GM10266 (cell line): ENCODE measurements at regions not wholly inside any gene's neighbourhood (a gene's known extent, or its start where the extent isn't known, plus 50 kb on each side); places are given as distances from the start of the nearest gene placed in this dataset.

Experiments
- DNase-seq: peaks from one replicate; pipeline ENCODE4 v3.0.0; 2012; ENCODE audit errors: extremely low spot score
- TF ChIP-seq, protein P1 (sequence below): IDR thresholded peaks from 2 replicates; pipeline ENCODE4 v1.5.1; 2012; ENCODE audit warnings: mild to moderate bottlenecking, low read depth; ENCODE audit not compliant: control insufficient read depth, insufficient read depth; ENCODE audit errors: missing control alignments

GRCh38 chr14:71464840-71465239, 467.4 kb upstream of the RGS6 start:
- TF ChIP-seq, protein P1, sequence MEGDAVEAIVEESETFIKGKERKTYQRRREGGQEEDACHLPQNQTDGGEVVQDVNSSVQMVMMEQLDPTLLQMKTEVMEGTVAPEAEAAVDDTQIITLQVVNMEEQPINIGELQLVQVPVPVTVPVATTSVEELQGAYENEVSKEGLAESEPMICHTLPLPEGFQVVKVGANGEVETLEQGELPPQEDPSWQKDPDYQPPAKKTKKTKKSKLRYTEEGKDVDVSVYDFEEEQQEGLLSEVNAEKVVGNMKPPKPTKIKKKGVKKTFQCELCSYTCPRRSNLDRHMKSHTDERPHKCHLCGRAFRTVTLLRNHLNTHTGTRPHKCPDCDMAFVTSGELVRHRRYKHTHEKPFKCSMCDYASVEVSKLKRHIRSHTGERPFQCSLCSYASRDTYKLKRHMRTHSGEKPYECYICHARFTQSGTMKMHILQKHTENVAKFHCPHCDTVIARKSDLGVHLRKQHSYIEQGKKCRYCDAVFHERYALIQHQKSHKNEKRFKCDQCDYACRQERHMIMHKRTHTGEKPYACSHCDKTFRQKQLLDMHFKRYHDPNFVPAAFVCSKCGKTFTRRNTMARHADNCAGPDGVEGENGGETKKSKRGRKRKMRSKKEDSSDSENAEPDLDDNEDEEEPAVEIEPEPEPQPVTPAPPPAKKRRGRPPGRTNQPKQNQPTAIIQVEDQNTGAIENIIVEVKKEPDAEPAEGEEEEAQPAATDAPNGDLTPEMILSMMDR: no peak
- no peak for DNase-seq

GRCh38 chr14:71465316-71465715, 466.9 kb upstream of the RGS6 start:
- TF ChIP-seq, protein P1: no peak
- DNase-seq: no peak

DNA sequence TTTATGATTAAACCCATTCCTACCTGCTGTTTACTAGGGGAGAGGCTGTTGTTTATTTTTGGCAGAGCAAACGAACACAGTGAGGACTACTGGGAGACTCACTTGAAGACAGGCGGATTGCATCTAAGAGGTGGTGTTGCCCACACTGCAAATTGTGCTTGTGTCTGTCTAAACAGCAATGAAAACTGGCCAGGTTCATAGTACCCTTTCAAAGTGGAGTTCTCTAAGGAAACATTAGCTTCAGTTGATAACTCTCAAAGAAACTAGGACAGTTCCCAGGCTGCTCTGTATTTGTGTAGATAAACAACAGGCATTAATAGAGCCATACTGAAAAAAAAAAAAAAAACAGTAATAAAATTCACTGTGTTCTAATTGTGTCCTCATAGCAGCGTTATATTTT, 466.0 kb upstream of the RGS6 start:
- TF ChIP-seq, protein P1: no peak
- DNase-seq: no peak

DNA sequence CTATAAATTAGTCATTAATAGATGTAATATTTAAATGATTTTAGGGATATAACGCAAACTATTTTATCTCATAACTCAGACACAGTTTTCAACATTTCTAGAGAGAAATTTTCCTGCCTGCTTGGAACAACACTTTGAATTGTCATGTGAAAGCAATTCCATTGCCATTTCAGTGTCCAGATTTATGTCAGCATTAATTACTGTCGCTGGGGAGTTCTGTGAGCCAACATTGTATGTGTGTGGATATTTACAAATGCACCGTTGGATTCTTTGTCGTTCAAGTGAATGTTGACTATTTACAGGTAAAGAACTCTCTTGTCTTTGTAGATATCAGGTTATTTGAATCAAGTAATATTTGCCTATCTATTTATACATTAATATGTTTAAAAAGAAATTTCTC, 465.3 kb upstream of the RGS6 start:
- no peak for DNase-seq

DNA sequence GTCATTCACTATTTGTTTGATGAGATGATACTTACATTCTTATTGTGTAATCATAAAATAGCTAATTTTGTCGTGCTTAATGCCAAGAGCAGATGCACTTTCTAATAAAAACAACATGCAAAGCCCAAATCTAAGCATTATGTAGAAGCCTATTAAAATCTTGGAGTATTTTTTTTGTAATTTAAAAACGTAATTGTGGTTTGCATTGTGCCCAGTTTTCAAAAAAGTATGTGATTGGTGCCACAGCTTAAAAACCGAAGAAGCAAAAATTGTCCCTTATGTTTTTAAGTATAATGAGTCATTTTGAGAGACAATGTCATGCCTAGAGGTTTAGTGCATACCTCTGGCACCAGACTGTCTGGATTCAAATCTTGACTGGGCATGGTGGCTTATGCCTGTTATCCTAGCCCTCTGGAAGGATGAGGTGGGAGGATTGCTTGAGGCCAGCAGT, 464.8 kb upstream of the RGS6 start:
- TF ChIP-seq, protein P1: no peak
- DNase-seq: no peak

More for the DNA sequence above, 465.3 kb upstream of the RGS6 start:
- TF ChIP-seq, protein P1: no peak

DNA sequence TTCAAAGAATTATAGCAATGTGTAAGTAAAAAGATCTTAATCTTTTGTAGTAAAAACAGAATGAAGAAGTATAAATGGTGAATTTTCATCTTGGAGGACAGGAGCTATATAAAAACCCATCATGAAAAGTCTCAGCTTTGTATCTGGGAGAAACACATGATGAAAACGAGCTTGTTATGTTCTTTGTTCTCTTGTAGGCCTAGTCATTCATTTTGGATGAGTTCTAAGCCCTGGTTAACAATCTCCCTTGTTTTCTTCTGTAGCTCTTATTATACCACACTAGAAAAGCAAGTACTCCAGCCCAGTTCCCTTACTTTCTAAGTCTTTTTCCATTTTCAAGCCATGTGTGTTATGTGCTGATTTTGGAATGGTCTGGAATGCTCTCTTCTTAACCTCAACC, 463.5 kb upstream of the RGS6 start:
- TF ChIP-seq, protein P1: no peak
- DNase-seq: no peak

DNA sequence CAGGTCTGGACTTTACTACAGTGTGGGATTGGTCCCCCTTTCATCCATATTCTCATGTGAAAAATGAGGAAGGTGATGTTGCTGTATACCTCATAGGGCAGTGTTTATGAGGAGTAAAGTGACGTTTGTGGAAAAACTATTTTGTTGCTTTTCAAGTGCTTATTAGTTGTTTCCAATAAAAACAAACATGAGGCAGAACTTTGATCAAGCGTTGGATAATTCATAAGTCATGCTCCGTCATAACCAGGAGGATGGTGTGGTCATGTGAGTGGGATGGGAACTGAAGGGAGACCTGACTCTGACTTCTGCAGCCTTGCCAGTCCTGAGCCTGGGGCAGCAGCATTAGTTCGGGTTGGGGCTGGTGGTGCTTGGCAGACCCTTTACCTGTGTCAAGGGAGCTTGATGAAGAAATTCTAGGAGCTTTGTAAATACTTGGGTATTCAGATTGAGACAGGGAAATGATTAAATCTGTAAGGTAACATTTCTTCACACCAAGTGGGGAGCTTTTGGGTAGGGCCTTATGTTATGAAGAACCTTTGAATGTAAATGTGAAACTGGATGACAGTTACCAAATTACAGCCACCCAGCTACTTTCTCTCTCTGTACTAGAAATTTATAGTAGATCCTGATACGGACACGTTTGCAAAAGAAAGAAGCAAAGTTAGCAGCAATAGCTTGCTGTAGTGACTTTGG, 462.4 kb upstream of the RGS6 start:
- DNase-seq: peak; percentile 17
- TF ChIP-seq, protein P1: no peak
